Suprapubic skin (tissue), 4 donors: ENCODE measurements at regions not wholly inside any gene's neighbourhood (a gene's known extent, or its start where the extent isn't known, plus 50 kb on each side); places are given as distances from the start of the nearest gene placed in this dataset.

Experiments
- DNase-seq, 2 donors: peaks; one replicate each; pipeline ENCODE4 v3.0.0-alpha.2; 2019; ENCODE audit warnings: low spot score in 2 of 2
- H3K27ac ChIP-seq: fragments of 200-600 bp; sonication (generic); one replicate; pipeline ENCODE4 v1.5.1; 2019
- H3K27me3 ChIP-seq: fragments of 200-600 bp; sonication (generic); one replicate; pipeline ENCODE4 v1.5.1; 2019
- H3K36me3 ChIP-seq: fragments of 200-600 bp; sonication (generic); one replicate; pipeline ENCODE4 v1.5.1; 2019
- H3K4me1 ChIP-seq: fragments of 200-600 bp; sonication (generic); one replicate; pipeline ENCODE4 v1.5.1; 2019
- H3K4me3 ChIP-seq: fragments of 200-600 bp; sonication (generic); one replicate; pipeline ENCODE4 v1.5.1; 2019; ENCODE audit warnings: mild to moderate bottlenecking
- H3K9me3 ChIP-seq: fragments of 200-600 bp; sonication (generic); one replicate; pipeline ENCODE4 v1.5.1; 2019
- EP300 ChIP-seq: sonication (generic); formaldehyde crosslinking; IDR thresholded peaks from one replicate; pipeline ENCODE4 v1.6.1; 2017; ENCODE audit warnings: antibody characterized with exemption
- POLR2A ChIP-seq, 2 donors: fragments of 450-650 bp; IDR thresholded peaks; one replicate each; pipeline ENCODE4 v1.6.1; 2017; ENCODE audit warnings: antibody characterized with exemption in 2 of 2, mild to moderate bottlenecking in 2 of 2, moderate library complexity in 2 of 2
- POLR2AphosphoS5 ChIP-seq, 3 donors: sonication (generic); formaldehyde crosslinking; IDR thresholded peaks; one replicate each; pipeline ENCODE4 v1.6.1; 2017; ENCODE audit warnings: antibody characterized with exemption in 3 of 3
- WGBS: methylation state at CpG from one replicate; pipeline ENCODE4 v1.1.5; 2018; 5-methylcytosine and 5-hydroxymethylcytosine counted together
- TF ChIP-seq, protein P1 (sequence below), 2 donors: fragments of 200-600 bp in 1 of 2; fragments of 450-650 bp in 1 of 2; sonication (generic) in 1 of 2; IDR thresholded peaks; one replicate each; pipeline ENCODE4 v1.5.1; 2016 to 2019; ENCODE audit warnings: antibody characterized with exemption in 2 of 2, mild to moderate bottlenecking in 1 of 2, moderate library complexity in 1 of 2

DNA sequence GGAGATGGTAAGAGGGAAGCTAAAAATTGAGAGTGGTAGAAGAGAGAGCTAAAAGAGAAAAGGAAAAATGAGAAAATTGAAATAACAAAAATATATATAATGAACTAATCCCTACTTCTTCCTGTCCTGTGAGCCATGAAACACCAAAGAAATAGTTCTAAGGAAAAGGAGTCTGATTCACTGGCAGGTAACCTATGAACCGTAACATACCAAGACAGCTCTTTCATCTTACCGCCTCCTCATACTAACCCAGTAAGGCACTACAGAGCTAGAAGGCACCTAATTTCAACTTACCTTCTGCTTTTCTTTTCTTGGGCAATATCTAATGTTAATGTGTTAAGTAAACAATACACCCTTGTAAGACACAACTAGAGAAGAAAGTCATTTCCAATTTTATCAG is 297.7 kb upstream of the DIAPH2 start:
- Histone ChIP-seq H3K4me3 (no peak overlapping the region), H3K27ac (no peak overlapping the region), H3K4me1 (no peaks in the 10 kb centered on the region), H3K27me3 (no peaks in the 10 kb centered on the region), H3K9me3 (no peaks in the 10 kb centered on the region), H3K36me3 (no peaks in the 10 kb centered on the region)
- no peak for TF ChIP-seq POLR2AphosphoS5 (IDR thresholded peaks at IDR 0.05)
- TF ChIP-seq, protein P1, sequence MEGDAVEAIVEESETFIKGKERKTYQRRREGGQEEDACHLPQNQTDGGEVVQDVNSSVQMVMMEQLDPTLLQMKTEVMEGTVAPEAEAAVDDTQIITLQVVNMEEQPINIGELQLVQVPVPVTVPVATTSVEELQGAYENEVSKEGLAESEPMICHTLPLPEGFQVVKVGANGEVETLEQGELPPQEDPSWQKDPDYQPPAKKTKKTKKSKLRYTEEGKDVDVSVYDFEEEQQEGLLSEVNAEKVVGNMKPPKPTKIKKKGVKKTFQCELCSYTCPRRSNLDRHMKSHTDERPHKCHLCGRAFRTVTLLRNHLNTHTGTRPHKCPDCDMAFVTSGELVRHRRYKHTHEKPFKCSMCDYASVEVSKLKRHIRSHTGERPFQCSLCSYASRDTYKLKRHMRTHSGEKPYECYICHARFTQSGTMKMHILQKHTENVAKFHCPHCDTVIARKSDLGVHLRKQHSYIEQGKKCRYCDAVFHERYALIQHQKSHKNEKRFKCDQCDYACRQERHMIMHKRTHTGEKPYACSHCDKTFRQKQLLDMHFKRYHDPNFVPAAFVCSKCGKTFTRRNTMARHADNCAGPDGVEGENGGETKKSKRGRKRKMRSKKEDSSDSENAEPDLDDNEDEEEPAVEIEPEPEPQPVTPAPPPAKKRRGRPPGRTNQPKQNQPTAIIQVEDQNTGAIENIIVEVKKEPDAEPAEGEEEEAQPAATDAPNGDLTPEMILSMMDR (IDR thresholded peaks at IDR 0.05), result no peak
- TF ChIP-seq POLR2A (IDR thresholded peaks at IDR 0.05), result no peak
- TF ChIP-seq EP300, result no peak
- no peak for DNase-seq
- 98% methylated on average over 2 of the region's 2 CpGs for WGBS

DNA sequence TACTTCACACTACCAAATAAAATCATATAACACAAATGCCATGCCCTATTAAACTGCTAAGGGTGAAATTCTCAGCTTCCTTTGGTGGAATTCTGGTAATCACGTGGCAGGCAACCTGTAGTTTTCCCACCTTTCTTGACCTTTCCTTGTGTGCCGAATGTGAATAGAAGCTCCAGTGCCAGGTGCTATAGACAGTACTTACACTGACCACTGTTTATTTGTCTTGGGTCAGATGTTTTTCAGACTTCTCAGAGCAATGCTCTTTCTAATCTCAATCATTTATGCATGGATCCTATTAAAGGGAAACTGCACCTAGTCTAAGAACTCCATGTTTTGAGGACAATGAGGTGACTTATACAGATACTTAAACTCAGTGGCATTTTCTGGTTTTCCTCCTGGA is 296.8 kb upstream of the DIAPH2 start:
- H3K27me3 ChIP-seq, result no peaks in the 10 kb centered on the region
- no peak overlapping the region for H3K27ac ChIP-seq
- H3K9me3 ChIP-seq, result no peaks in the 10 kb centered on the region
- TF ChIP-seq EP300 (no peak), POLR2A (IDR thresholded peaks at IDR 0.05) (no peak), POLR2AphosphoS5 (IDR thresholded peaks at IDR 0.05) (no peak)
- TF ChIP-seq, protein P1 (IDR thresholded peaks at IDR 0.05), result no peak
- H3K4me1 ChIP-seq, result no peaks in the 10 kb centered on the region
- 46% methylated on average over 2 of the region's 2 CpGs for WGBS
- H3K36me3 ChIP-seq, result no peaks in the 10 kb centered on the region
- DNase-seq, result no peak
- no peak overlapping the region for H3K4me3 ChIP-seq

DNA sequence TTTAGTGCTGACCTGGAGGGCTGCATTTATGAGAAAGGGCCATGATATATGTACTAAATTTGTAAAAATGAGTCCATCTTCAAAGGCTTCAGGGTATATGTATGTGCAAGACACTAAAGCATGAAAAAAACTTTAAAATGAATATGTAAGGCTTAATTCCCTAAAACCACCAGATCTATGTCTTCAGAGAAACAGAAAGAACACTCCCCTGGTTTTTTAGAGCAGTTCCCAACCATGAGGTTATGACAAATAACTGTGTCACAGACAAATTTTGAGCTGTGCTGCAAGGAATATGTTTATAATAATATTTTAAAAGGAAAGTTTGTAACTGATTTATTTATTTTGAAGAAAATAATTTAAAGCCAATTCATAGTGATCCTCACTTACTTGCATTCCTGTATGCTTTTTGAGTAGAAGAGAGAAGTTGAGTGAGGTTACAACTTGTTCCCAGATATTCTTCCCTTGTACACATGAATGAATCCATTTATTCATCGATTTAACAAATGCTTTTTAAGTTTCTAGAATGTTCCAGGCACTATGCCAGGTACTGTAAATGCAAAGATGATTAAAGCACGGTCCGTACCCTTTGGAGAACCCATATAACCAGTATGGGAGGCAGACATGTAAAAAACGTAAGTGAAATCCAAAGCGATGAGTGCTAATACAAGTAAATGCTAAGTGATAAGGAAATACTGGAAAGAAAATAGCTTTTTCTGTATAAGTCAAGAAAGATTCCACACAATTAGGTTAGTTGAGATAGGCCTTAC is 295.2 kb upstream of the DIAPH2 start:
- WGBS, result 46% methylated on average over 5 of the region's 5 CpGs
- no peaks in the 10 kb centered on the region for H3K4me1 ChIP-seq
- DNase-seq, result no peak
- no peak overlapping the region for H3K27ac ChIP-seq
- H3K36me3 ChIP-seq, result no peaks in the 10 kb centered on the region
- no peak overlapping the region for H3K4me3 ChIP-seq
- TF ChIP-seq EP300, result no peak
- TF ChIP-seq POLR2AphosphoS5 (IDR thresholded peaks at IDR 0.05), result no peak
- TF ChIP-seq POLR2A (IDR thresholded peaks at IDR 0.05), result no peak
- TF ChIP-seq, protein P1 (IDR thresholded peaks at IDR 0.05), result no peak
- H3K9me3 ChIP-seq, result no peaks in the 10 kb centered on the region
- no peaks in the 10 kb centered on the region for H3K27me3 ChIP-seq

DNA sequence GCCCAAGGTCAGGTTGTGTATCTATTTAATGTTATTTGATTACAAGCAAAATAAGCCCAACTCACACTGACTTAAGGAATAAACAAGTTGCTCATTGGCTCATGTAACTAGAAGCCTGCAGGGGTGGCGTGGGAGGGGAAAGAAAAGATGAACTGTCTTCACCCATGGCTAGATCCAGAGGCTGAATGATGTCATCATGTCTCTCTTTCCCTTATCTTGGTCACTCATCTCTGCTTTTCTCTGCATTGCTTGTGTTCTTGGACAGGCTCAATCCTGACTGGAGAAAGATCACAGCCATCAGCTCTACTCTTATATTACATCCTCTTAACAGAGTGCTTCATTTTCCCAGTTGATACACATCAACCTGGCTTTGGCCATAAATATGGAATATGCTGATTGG is 290.0 kb upstream of the DIAPH2 start:
- Histone ChIP-seq H3K36me3 (no peaks in the 10 kb centered on the region), H3K4me1 (no peaks in the 10 kb centered on the region), H3K4me3 (no peak overlapping the region), H3K27ac (no peak overlapping the region), H3K27me3 (no peaks in the 10 kb centered on the region), H3K9me3 (no peaks in the 10 kb centered on the region)
- no peak for TF ChIP-seq POLR2AphosphoS5 (IDR thresholded peaks at IDR 0.05)
- TF ChIP-seq EP300, result no peak
- TF ChIP-seq, protein P1 (IDR thresholded peaks at IDR 0.05), result no peak
- no peak for TF ChIP-seq POLR2A (IDR thresholded peaks at IDR 0.05)
- no peak for DNase-seq
- WGBS, result 30% methylated on average over 1 of the region's 1 CpG

DNA sequence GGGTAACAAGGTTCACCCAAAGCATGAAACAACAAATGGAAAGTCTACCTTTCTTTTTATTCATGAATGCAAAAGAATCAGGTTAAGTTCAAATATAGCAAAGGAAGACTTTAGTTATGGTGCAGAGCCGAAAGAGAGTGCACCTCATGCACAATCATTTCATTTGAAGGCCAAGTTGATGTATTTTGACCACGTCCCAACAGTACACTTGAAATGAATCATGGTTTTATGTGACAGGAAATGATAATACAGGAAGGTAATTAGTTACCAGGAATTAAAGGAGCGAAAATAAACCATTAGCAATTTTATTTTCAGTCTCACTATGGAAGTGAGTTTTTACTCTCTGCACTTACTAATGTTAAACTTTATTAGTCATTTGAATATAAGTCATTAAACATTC is 281.2 kb upstream of the DIAPH2 start:
- no peak for DNase-seq
- Histone ChIP-seq H3K36me3 (no peaks in the 10 kb centered on the region), H3K27ac (no peak overlapping the region), H3K27me3 (no peaks in the 10 kb centered on the region), H3K9me3 (no peaks in the 10 kb centered on the region), H3K4me3 (no peak overlapping the region), H3K4me1 (peaks cover 11% of the 10 kb centered on the region)
- WGBS, result 41% methylated on average over 3 of the region's 3 CpGs
- TF ChIP-seq, protein P1 (IDR thresholded peaks at IDR 0.05), result no peak
- no peak for TF ChIP-seq POLR2A (IDR thresholded peaks at IDR 0.05)
- no peak for TF ChIP-seq POLR2AphosphoS5 (IDR thresholded peaks at IDR 0.05)
- TF ChIP-seq EP300, result no peak
